ENCODE measurements at regions not wholly inside any gene's neighbourhood (a gene's known extent, or its start where the extent isn't known, plus 50 kb on each side); places are given as distances from the start of the nearest gene placed in this dataset.

GRCh38 chr6:14231071-14231483, 113.5 kb downstream of the CD83 start:
- TF ChIP-seq CTCF (IDR thresholded peaks at IDR 0.05; ENCODE audit: poor library complexity) (no peak), EZH2phosphoT487 (IDR thresholded peaks at IDR 0.05; ENCODE audit: low read depth, severe bottlenecking, unreplicated experiment) (no peak)
